ENCODE measurements at regions not wholly inside any gene's neighbourhood (a gene's known extent, or its start where the extent isn't known, plus 50 kb on each side); places are given as distances from the start of the nearest gene placed in this dataset.

- TF ChIP-seq CEBPB (IDR thresholded peaks at IDR 0.05; ENCODE audit: low read depth, low read length), result no peak
- TF ChIP-seq JUND (IDR thresholded peaks at IDR 0.05; ENCODE audit: low read length), result no peak
- no peak for TF ChIP-seq FOSL1 (IDR thresholded peaks at IDR 0.05; ENCODE audit: insufficient read depth, low read depth, low read length)
- no peak for TF ChIP-seq SP4 (IDR thresholded peaks at IDR 0.05; ENCODE audit: low read length)
- TF ChIP-seq CTCF (IDR thresholded peaks at IDR 0.05; ENCODE audit: control extremely low read depth in 1 of 3, insufficient read depth in 1 of 3, low read depth in 1 of 3, low read length in 3 of 3), result no peak
- no peak for TF ChIP-seq SRF (IDR thresholded peaks at IDR 0.05; ENCODE audit: low read depth, low read length)
- TF ChIP-seq SP2 (IDR thresholded peaks at IDR 0.05; ENCODE audit: low read length), result no peak
- TF ChIP-seq ZNF274 (IDR thresholded peaks at IDR 0.05; ENCODE audit: borderline replicate concordance, extremely low read depth, low read length), result no peak
- TF ChIP-seq CREB1 (IDR thresholded peaks at IDR 0.05), result no peak
- TF ChIP-seq USF2 (IDR thresholded peaks at IDR 0.05; ENCODE audit: low read length), result no peak
Observed at GRCh38 chr1:166763318-166763717, 76.0 kb upstream of the POGK start.

Data from H1 (cell line).